ENCODE measurements at regions not wholly inside any gene's neighbourhood (a gene's known extent, or its start where the extent isn't known, plus 50 kb on each side); places are given as distances from the start of the nearest gene placed in this dataset.
"Not testable (repeated sequence)": the region's sequence is repeated elsewhere in the genome, so short reads cannot be mapped to it uniquely, and the experiment has no call there.

GRCh38 chr3:18987862-18988447, 160.4 kb upstream of the KCNH8 start:
- no peak for DNase-seq

GRCh38 chr3:18987070-18987469, 161.2 kb upstream of the KCNH8 start:
- no peak for DNase-seq

GRCh38 chr3:18982920-18983319, 165.4 kb upstream of the KCNH8 start:
- DNase-seq: no peak

GRCh38 chr3:18976102-18976501, 172.2 kb upstream of the KCNH8 start:
- not testable (repeated sequence) for DNase-seq

GRCh38 chr3:18968120-18968519, 180.2 kb upstream of the KCNH8 start:
- DNase-seq: no peak

- no peak for DNase-seq
These were observed 182.5 kb upstream of the KCNH8 start for GRCh38 chr3:18965781-18966180.

GRCh38 chr3:18964640-18965039, 183.7 kb upstream of the KCNH8 start:
- DNase-seq: no peak

GRCh38 chr3:18951333-18951732, 197.0 kb upstream of the KCNH8 start:
- no peak for DNase-seq

- no peak for DNase-seq
These were observed 201.8 kb upstream of the KCNH8 start for GRCh38 chr3:18946524-18946923.

GRCh38 chr3:18937574-18937973, 210.7 kb upstream of the KCNH8 start:
- no peak for DNase-seq

- no peak for DNase-seq
These were observed 229.2 kb upstream of the KCNH8 start for GRCh38 chr3:18919158-18919557.

GRCh38 chr3:18917923-18918322, 230.4 kb upstream of the KCNH8 start:
- DNase-seq: no peak

- no peak for DNase-seq
These were observed 246.1 kb upstream of the KCNH8 start for GRCh38 chr3:18902081-18902793.

GRCh38 chr3:18901571-18901970, 246.7 kb upstream of the KCNH8 start:
- no peak for DNase-seq

- DNase-seq: no peak
These were observed 247.3 kb upstream of the KCNH8 start for GRCh38 chr3:18900994-18901393.

GRCh38 chr3:18898911-18899310, 249.4 kb upstream of the KCNH8 start:
- DNase-seq: no peak

- no peak for DNase-seq
These were observed 255.6 kb upstream of the KCNH8 start for GRCh38 chr3:18892756-18893155.

- DNase-seq: no peak
These were observed 256.3 kb upstream of the KCNH8 start for GRCh38 chr3:18892047-18892446.

GRCh38 chr3:18891641-18892040, 256.7 kb upstream of the KCNH8 start:
- DNase-seq: no peak

- DNase-seq: no peak
These were observed 257.9 kb upstream of the KCNH8 start for GRCh38 chr3:18890449-18890848.

GRCh38 chr3:18888819-18889218, 259.5 kb upstream of the KCNH8 start:
- DNase-seq: no peak

GRCh38 chr3:18888370-18888769, 259.9 kb upstream of the KCNH8 start:
- no peak for DNase-seq

- DNase-seq: no peak
These were observed 262.0 kb upstream of the KCNH8 start for GRCh38 chr3:18886331-18886730.

GRCh38 chr3:18885612-18886011, 262.7 kb upstream of the KCNH8 start:
- DNase-seq: no peak

All from renal pelvis (tissue), 1 donor.